Heart left ventricle (tissue), 16 donors: ENCODE measurements at regions not wholly inside any gene's neighbourhood (a gene's known extent, or its start where the extent isn't known, plus 50 kb on each side); places are given as distances from the start of the nearest gene placed in this dataset.

Experiments
- ATAC-seq, 4 donors: fragments of 200-7000 bp; cut with Tn5 transposase; one replicate each; pipeline ENCODE4 v1.9.1; 2020 to 2022; ENCODE audit warnings: moderate library complexity in 4 of 4, mild to moderate bottlenecking in 3 of 4, moderate number of reproducible peaks in 1 of 4
- DNase-seq, 5 donors: peaks; one replicate each; pipeline ENCODE4 v3.0.0-alpha.2; 2020
- H3K27ac ChIP-seq, 12 donors: fragments of 200-600 bp; sonication (generic) in 4 of 12; one replicate each; pipeline versions ENCODE4 v1.5.0 to v1.8.0; 2016 to 2022; ENCODE audit warnings: mild to moderate bottlenecking in 2 of 12
- H3K27me3 ChIP-seq, 9 donors: fragments of 200-600 bp; sonication (generic) in 2 of 9; one replicate each; pipeline versions ENCODE4 v1.5.1 to v1.8.0; 2016 to 2022; ENCODE audit warnings: mild to moderate bottlenecking in 3 of 9
- H3K36me3 ChIP-seq, 9 donors: fragments of 200-600 bp; sonication (generic) in 2 of 9; one replicate each; pipeline versions ENCODE4 v1.5.0 to v1.8.0; 2018 to 2022; ENCODE audit warnings: mild to moderate bottlenecking in 2 of 9
- H3K4me1 ChIP-seq, 12 donors: fragments of 200-600 bp; sonication (generic) in 4 of 12; one replicate each; pipeline versions ENCODE4 v1.5.0 to v1.8.0; 2016 to 2022; ENCODE audit warnings: mild to moderate bottlenecking in 3 of 12
- H3K4me3 ChIP-seq, 12 donors: fragments of 200-600 bp; sonication (generic) in 4 of 12; one replicate each; pipeline versions ENCODE4 v1.5.0 to v1.8.0; 2017 to 2022; ENCODE audit warnings: mild to moderate bottlenecking in 9 of 12, moderate library complexity in 4 of 12
- H3K9me3 ChIP-seq, 12 donors: fragments of 200-600 bp; sonication (generic) in 4 of 12; one replicate each; pipeline versions ENCODE4 v1.5.0 to v1.8.0; 2016 to 2022; ENCODE audit warnings: mild to moderate bottlenecking in 1 of 12
- CTCF ChIP-seq, 12 donors: fragments of 200-600 bp; sonication (generic) in 4 of 12; IDR thresholded peaks; one replicate each; pipeline versions ENCODE4 v1.5.0 to v1.8.0; 2018 to 2022; ENCODE audit warnings: antibody characterized with exemption in 12 of 12, mild to moderate bottlenecking in 5 of 12
- POLR2A ChIP-seq, 2 donors: fragments of 450-650 bp; IDR thresholded peaks; one replicate each; pipeline ENCODE4 v1.6.1; 2017; ENCODE audit warnings: antibody characterized with exemption in 2 of 2, mild to moderate bottlenecking in 2 of 2, moderate library complexity in 2 of 2
- WGBS, 4 donors: extraction: QIAGEN DNeasy Blood & Tissue Kit in 2 of 4; methylation state at CpG; one replicate each; pipeline versions ENCODE4 v1.1.5 to v1.1.7; 2013 to 2018; 5-methylcytosine and 5-hydroxymethylcytosine counted together
- intact Hi-C, 10 donors: fragments of 100-400 bp; cut with DNase I; formaldehyde crosslinking; loops; one replicate each; pipeline versions ENCODE4 v1.11.1 to v1.14.2; 2022
- donor health status: ischemic (EF 13 %, LVEDD 7.1; RV severe dilation, severe dysfunction).
- donor health status: healthy with polysubstance abuse.
- donor health status: DM: no; HTN: yes; CAD: no.
- donor health status: DM: no; HTN: no; CAD: no.
- donor health status: ischemic (EF 25% LVEDD 6.9; RV normal size, moderate dysfunction).
- donor health status: ischemic (EF 25% LVEDD 5.7; RV mildly dilated, moderate dysfunction).
- donor health status: healthy.
- donor health status: DM: yes; HTN: yes; CAD: no.
- donor health status: ischemic (EF 35%, LVEDD 5.7; RV mildly dilated, moderate dysfunction).
- donor health status: nonischemic (EF 11% LVEDD 7.7; RV severe dilation, severe dysfunction).
- donor health status: DM: yes; HTN: yes; CAD: no.
- donor health status: PGD.
- donor health status: ischemic (EF 29% LVEDD 5.4; RV normal size, mild dysfunction).
- donor health status: nonischemic (EF 23%, LVEDD 6.1; RV moderate dilation, normal function).

GRCh38 chr5:76021936-76022584 is 61.1 kb upstream of the SV2C start:
- H3K27ac ChIP-seq = no peak overlapping the region
- 50 to 66% (median 59%) methylated on average over 3 of the region's 3 CpGs for WGBS, 4 donors
- no peak overlapping the region for H3K4me3 ChIP-seq
- ATAC-seq (no peak), DNase-seq (no peak)
- H3K36me3 ChIP-seq = no peaks in the 10 kb centered on the region
- no peak for TF ChIP-seq CTCF (IDR thresholded peaks at IDR 0.05)
- TF ChIP-seq POLR2A (IDR thresholded peaks at IDR 0.05) = no peak
- intact Hi-C loops = no loop called here
- no peaks in the 10 kb centered on the region for H3K9me3 ChIP-seq
- no peaks in the 10 kb centered on the region for H3K27me3 ChIP-seq
- H3K4me1 ChIP-seq = no peaks in the 10 kb centered on the region

GRCh38 chr5:76016258-76016657 is 66.9 kb upstream of the SV2C start:
- H3K27ac ChIP-seq = no peak overlapping the region
- no peak overlapping the region for H3K4me3 ChIP-seq
- no peaks in the 10 kb centered on the region for H3K27me3 ChIP-seq
- TF ChIP-seq CTCF (IDR thresholded peaks at IDR 0.05) (no peak), POLR2A (IDR thresholded peaks at IDR 0.05) (no peak)
- H3K4me1 ChIP-seq = no peaks in the 10 kb centered on the region
- H3K9me3 ChIP-seq = peaks cover 0 to 13% (median 0%) of the 10 kb centered on the region in 12 donors
- ATAC-seq (no peak), DNase-seq (no peak)
- H3K36me3 ChIP-seq = no peaks in the 10 kb centered on the region
- WGBS, 4 donors = 84 to 91% (median 89%) methylated on average over 1 of the region's 1 CpG
- intact Hi-C loops = no loop called here

- intact Hi-C loops = no loop called here
- no peak overlapping the region for H3K27ac ChIP-seq
- DNase-seq (no peak), ATAC-seq (no peak)
- H3K4me1 ChIP-seq = no peaks in the 10 kb centered on the region
- no peak for TF ChIP-seq CTCF (IDR thresholded peaks at IDR 0.05)
- TF ChIP-seq POLR2A (IDR thresholded peaks at IDR 0.05) = no peak
- H3K4me3 ChIP-seq = no peak overlapping the region
- no peaks in the 10 kb centered on the region for H3K27me3 ChIP-seq
- H3K36me3 ChIP-seq = no peaks in the 10 kb centered on the region
- H3K9me3 ChIP-seq = peaks cover 0 to 13% (median 0%) of the 10 kb centered on the region in 12 donors
These were observed 69.2 kb upstream of the SV2C start for GRCh38 chr5:76014005-76014404.

- TF ChIP-seq POLR2A (IDR thresholded peaks at IDR 0.05) = no peak
- no peak for TF ChIP-seq CTCF (IDR thresholded peaks at IDR 0.05)
- intact Hi-C loops = no loop called here
- ATAC-seq (no peak), DNase-seq (no peak)
- 81 to 97% (median 85%) methylated on average over 2 of the region's 2 CpGs for WGBS, 4 donors
- H3K4me3 ChIP-seq = no peak overlapping the region
- H3K27me3 ChIP-seq = no peaks in the 10 kb centered on the region
- no peaks in the 10 kb centered on the region for H3K36me3 ChIP-seq
- H3K27ac ChIP-seq = no peak overlapping the region
- peaks cover 0 to 4% (median 0%) of the 10 kb centered on the region in 12 donors for H3K9me3 ChIP-seq
- H3K4me1 ChIP-seq = no peaks in the 10 kb centered on the region
These were observed 75.3 kb upstream of the SV2C start for GRCh38 chr5:76007904-76008303.
